HEK293T (cell line): ENCODE measurements at regions not wholly inside any gene's neighbourhood (a gene's known extent, or its start where the extent isn't known, plus 50 kb on each side); places are given as distances from the start of the nearest gene placed in this dataset.

ENCODE experiments used
- CTCF ChIA-PET: fragments of 350-600 bp; formaldehyde crosslinking; extraction: SDS; loops from one replicate; lab custom pipeline; 2021; ENCODE audit warnings: antibody characterized with exemption, inconsistent platforms; lab: Yijun Ruan, JAX
- POLR2A ChIA-PET: fragments of 350-600 bp; formaldehyde crosslinking; extraction: SDS; loops from one replicate; lab custom pipeline; 2020; ENCODE audit warnings: antibody characterized with exemption, inconsistent platforms; lab: Yijun Ruan, JAX
- DNase-seq: peaks from one replicate; pipeline ENCODE4 v3.0.0; 2012; ENCODE audit warnings: mixed read lengths; ENCODE audit errors: extremely low spot score
- ARNT ChIP-seq: fragments of 450-650 bp; IDR thresholded peaks from 2 replicates; pipeline ENCODE4 v1.6.1; 2017; ENCODE audit warnings: mild to moderate bottlenecking
- BHLHE40 ChIP-seq: fragments of 450-650 bp; IDR thresholded peaks from 2 replicates; pipeline ENCODE4 v1.6.1; 2016; ENCODE audit warnings: mild to moderate bottlenecking, moderate library complexity, borderline replicate concordance
- CTBP1 ChIP-seq: fragments of 450-650 bp; IDR thresholded peaks from 2 replicates; pipeline ENCODE4 v1.6.1; 2016; ENCODE audit warnings: borderline replicate concordance
- ELF4 ChIP-seq: fragments of 450-650 bp; IDR thresholded peaks from 2 replicates; pipeline ENCODE4 v1.6.1; 2017; ENCODE audit warnings: antibody characterized with exemption
- FOXA1 ChIP-seq: fragments of 450-650 bp; IDR thresholded peaks from 2 replicates; pipeline ENCODE4 v1.6.1; 2016; ENCODE audit warnings: mild to moderate bottlenecking
- FOXK2 ChIP-seq: fragments of 450-650 bp; IDR thresholded peaks from 2 replicates; pipeline ENCODE4 v1.6.1; 2016; ENCODE audit warnings: mild to moderate bottlenecking
- FOXM1 ChIP-seq: fragments of 450-650 bp; IDR thresholded peaks from 2 replicates; pipeline ENCODE4 v1.6.1; 2017; ENCODE audit warnings: mild to moderate bottlenecking, borderline replicate concordance
- HDGF ChIP-seq: fragments of 450-650 bp; IDR thresholded peaks from 2 replicates; pipeline ENCODE4 v1.6.1; 2017; ENCODE audit warnings: antibody characterized with exemption, borderline replicate concordance
- L3MBTL2 ChIP-seq: fragments of 450-650 bp; conservative IDR thresholded peaks from 2 replicates; pipeline ENCODE4 v1.6.1; 2016; ENCODE audit warnings: mild to moderate bottlenecking
- LEF1 ChIP-seq: fragments of 450-650 bp; IDR thresholded peaks from 2 replicates; pipeline ENCODE4 v1.6.1; 2017; ENCODE audit warnings: mild to moderate bottlenecking, borderline replicate concordance
- NFRKB ChIP-seq: fragments of 450-650 bp; IDR thresholded peaks from 2 replicates; pipeline ENCODE4 v1.6.1; 2016; ENCODE audit warnings: mild to moderate bottlenecking, moderate library complexity
- SP1 ChIP-seq: fragments of 450-650 bp; IDR thresholded peaks from 2 replicates; pipeline ENCODE4 v1.6.1; 2017
- SUZ12 ChIP-seq: fragments of 450-650 bp; IDR thresholded peaks from 2 replicates; pipeline ENCODE4 v1.6.1; 2016; ENCODE audit warnings: mild to moderate bottlenecking
- TARDBP ChIP-seq: fragments of 450-650 bp; IDR thresholded peaks from 2 replicates; pipeline ENCODE4 v1.6.1; 2016
- ZNF384 ChIP-seq: fragments of 450-650 bp; IDR thresholded peaks from 2 replicates; pipeline ENCODE4 v1.6.1; 2016
- TF ChIP-seq, protein P1 (sequence below): fragments of 450-650 bp; IDR thresholded peaks from 2 replicates; pipeline ENCODE4 v1.6.1; 2016

DNA sequence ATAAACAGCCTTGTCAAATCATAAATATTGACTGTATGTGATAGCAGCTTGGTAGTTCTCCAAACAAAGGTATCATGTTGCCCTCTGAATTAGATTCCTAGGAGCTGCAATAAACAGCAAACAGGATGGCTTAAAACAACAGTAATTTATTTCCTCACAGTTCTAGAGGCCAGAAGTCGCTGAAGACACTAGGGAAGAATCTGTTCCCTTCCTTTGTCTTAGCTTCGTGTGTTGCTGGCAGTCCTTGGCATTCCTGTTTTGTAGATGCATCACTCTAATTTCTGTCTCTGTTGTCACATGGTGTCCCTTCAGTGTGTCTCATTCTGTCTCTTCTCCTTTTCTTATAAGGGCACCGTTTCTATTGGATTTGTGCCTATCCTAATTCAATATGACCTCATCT, 679.3 kb downstream of the OTOL1 start:
- TF ChIP-seq NFRKB = no peak
- TF ChIP-seq HDGF = no peak
- TF ChIP-seq L3MBTL2 = no peak
- TF ChIP-seq CTBP1 = no peak
- TF ChIP-seq TARDBP = no peak
- no peak for TF ChIP-seq FOXK2
- no peak for TF ChIP-seq LEF1
- no peak for TF ChIP-seq SP1
- TF ChIP-seq, protein P1, sequence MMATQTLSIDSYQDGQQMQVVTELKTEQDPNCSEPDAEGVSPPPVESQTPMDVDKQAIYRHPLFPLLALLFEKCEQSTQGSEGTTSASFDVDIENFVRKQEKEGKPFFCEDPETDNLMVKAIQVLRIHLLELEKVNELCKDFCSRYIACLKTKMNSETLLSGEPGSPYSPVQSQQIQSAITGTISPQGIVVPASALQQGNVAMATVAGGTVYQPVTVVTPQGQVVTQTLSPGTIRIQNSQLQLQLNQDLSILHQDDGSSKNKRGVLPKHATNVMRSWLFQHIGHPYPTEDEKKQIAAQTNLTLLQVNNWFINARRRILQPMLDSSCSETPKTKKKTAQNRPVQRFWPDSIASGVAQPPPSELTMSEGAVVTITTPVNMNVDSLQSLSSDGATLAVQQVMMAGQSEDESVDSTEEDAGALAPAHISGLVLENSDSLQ = no peak
- no peak for TF ChIP-seq ZNF384
- TF ChIP-seq ELF4 = no peak
- TF ChIP-seq ARNT = no peak
- ChIA-PET CTCF (no interaction called here), POLR2A (interaction anchor here (0.6 kb wide), 1 partner anchor 63 kb away, joined by 4 read pairs; no protein-coding TSS in a partner anchor)
- no peak for DNase-seq

DNA sequence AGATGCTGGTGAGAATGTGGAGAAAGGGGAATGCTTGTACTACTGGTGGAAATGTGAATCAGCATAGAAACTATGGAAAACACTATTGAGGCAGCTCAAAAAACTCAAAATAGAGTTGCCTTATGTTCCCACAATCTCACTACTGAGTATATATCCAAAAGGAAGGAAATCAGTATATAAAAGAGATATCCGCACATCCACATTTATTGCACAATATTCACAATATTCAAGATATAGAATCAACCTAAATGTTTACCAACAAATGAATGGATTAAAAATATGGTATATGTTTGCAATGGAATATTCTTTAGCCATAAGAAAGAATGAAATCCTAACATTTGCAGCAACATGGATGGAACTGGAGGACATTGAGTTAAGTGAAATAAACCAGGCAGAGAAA, 686.8 kb downstream of the OTOL1 start:
- ChIA-PET POLR2A (no interaction called here), CTCF (no interaction called here)
- TF ChIP-seq ARNT (no peak), HDGF (no peak), L3MBTL2 (no peak), SP1 (no peak), LEF1 (no peak), ELF4 (no peak), TARDBP (no peak), FOXA1 (no peak), CTBP1 (no peak), FOXK2 (no peak), BHLHE40 (no peak), ZNF384 (no peak), NFRKB (no peak)
- TF ChIP-seq, protein P1 = no peak
- DNase-seq = no peak

DNA sequence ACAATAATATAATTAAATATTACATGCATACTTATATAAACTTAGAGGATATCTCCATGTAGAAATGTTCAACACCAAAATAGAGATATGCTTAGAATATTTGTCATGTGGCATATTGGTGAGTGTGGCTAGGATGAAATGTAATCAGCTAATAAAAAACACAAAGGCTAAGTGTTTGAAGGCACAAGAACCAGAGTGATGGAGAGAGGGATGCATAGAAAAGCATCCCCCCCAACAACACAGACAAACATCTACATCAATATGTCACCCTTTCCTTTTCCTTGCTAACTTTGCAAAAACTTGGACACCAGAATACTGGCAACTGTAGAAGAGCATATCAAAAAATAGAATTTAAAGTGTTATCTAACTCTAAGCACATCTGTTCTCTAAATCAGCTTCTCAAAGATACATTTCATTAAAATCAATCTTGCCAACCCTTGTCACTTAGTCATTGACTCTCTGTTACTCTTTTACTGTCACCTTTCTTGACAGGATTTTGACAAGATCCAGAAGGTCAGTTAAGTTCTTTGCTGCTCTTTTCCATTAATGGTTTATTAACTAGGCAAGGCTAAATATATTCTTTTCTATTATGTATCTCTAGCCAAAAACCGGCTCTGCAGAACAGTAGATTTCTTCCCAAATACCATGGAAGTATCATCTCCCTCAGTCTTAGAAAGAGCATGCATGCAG, 695.9 kb downstream of the OTOL1 start:
- ChIA-PET CTCF (no interaction called here), POLR2A (no interaction called here)
- TF ChIP-seq L3MBTL2 = no peak
- no peak for TF ChIP-seq ELF4
- TF ChIP-seq FOXA1 = no peak
- TF ChIP-seq NFRKB = no peak
- no peak for TF ChIP-seq LEF1
- no peak for TF ChIP-seq FOXM1
- TF ChIP-seq SUZ12 = no peak
- TF ChIP-seq ZNF384 = no peak
- TF ChIP-seq CTBP1 = no peak
- TF ChIP-seq TARDBP = no peak
- TF ChIP-seq, protein P1 = no peak
- no peak for TF ChIP-seq ARNT
- TF ChIP-seq HDGF = no peak
- no peak for DNase-seq

DNA sequence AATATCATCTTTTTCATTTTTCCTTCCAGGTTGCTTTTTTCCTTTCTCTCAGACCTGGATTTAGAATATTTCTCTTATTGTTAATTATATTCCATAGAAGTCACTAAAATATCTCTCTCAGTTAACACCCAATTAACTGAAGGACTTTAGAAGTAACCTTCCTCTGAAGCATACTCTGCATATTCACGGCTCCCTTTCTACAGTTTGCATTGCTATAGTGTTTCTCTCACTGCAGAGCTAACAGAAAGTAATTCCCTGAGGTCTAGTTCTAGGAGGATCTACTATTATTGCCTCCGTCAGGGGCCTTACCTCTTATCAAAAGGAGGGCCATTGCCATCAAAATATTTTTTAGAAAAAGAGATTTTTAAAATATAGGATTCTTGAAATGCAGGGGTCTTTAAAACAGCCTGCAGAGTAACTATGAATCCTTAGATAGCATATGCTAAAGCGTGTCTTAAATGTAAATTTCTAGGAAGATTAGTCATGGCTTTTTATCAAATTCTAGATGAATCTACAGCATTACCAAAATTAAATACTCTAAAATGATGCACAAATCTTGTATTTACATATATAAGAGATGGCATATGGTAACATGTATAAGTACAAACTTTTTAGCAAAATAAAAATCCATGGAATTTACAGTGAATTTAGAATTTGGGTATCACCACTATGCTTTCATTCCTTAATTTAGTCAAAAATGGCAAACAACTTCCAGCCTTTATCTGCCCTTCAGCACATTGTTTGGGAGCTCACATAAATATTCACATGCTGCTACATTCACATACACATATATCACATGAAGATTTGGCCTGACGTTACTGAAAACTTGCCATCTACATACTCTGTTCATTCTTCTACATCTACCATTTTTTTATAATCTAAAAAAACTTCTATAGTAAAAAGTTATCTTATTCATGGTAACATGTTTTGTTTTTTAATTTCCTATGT, 696.8 kb downstream of the OTOL1 start:
- ChIA-PET CTCF (no interaction called here), POLR2A (no interaction called here)

More for the DNA sequence above, 696.8 kb downstream of the OTOL1 start:
- TF ChIP-seq ARNT = no peak
- TF ChIP-seq SP1 = no peak
- TF ChIP-seq, protein P1 = no peak
- no peak for TF ChIP-seq NFRKB
- no peak for TF ChIP-seq CTBP1
- no peak for TF ChIP-seq SUZ12
- no peak for TF ChIP-seq FOXA1
- no peak for TF ChIP-seq ELF4
- TF ChIP-seq TARDBP = no peak
- no peak for TF ChIP-seq L3MBTL2
- no peak for TF ChIP-seq HDGF
- TF ChIP-seq BHLHE40 = no peak
- no peak for DNase-seq
